Neuronal stem cell (in vitro differentiated cells): ENCODE measurements at regions not wholly inside any gene's neighbourhood (a gene's known extent, or its start where the extent isn't known, plus 50 kb on each side); places are given as distances from the start of the nearest gene placed in this dataset.

Source experiments
- DNase-seq: peaks from one replicate; pipeline ENCODE4 v3.0.0-alpha.2; 2013; ENCODE audit warnings: low spot score
- H2AFZ ChIP-seq: one replicate; pipeline ENCODE4 v1.6.1; 2013; ENCODE audit warnings: mild to moderate bottlenecking, low read length, inconsistent platforms
- H2AK5ac ChIP-seq: 2 replicates; pipeline ENCODE4 v1.6.1; 2013; ENCODE audit warnings: low read depth, mild to moderate bottlenecking, inconsistent platforms, low read length, moderate library complexity, mixed read lengths
- H2BK120ac ChIP-seq: 2 replicates; pipeline ENCODE4 v1.6.1; 2013; ENCODE audit warnings: low read depth, mild to moderate bottlenecking, inconsistent platforms, low read length, moderate library complexity, mixed read lengths
- H2BK12ac ChIP-seq: one replicate; pipeline ENCODE4 v1.6.1; 2013; ENCODE audit warnings: low read length, inconsistent platforms
- H2BK15ac ChIP-seq: 2 replicates; pipeline ENCODE4 v1.6.1; 2013; ENCODE audit warnings: mild to moderate bottlenecking, low read length, inconsistent platforms, mixed read lengths
- H2BK5ac ChIP-seq: one replicate; pipeline ENCODE4 v1.6.1; 2013; ENCODE audit warnings: inconsistent platforms, mild to moderate bottlenecking, low read length, moderate library complexity
- H3K14ac ChIP-seq: one replicate; pipeline ENCODE4 v1.6.1; 2013; ENCODE audit warnings: low read length, inconsistent platforms
- H3K18ac ChIP-seq: 2 replicates; pipeline ENCODE4 v1.6.1; 2013; ENCODE audit warnings: low read length, inconsistent platforms
- H3K23ac ChIP-seq: 2 replicates; pipeline ENCODE4 v1.6.1; 2013; ENCODE audit warnings: low read depth, mild to moderate bottlenecking, mixed read lengths, low read length, inconsistent platforms; ENCODE audit not compliant: poor library complexity
- H3K27ac ChIP-seq: replicated peaks from 3 replicates; pipeline ENCODE4 v1.5.1; 2013; ENCODE audit warnings: low read length, inconsistent platforms
- H3K27me3 ChIP-seq, 3 experiments: 2 replicates each; pipeline ENCODE4 v1.6.1; 2013; ENCODE audit warnings: low read length in 3 of 3, mild to moderate bottlenecking in 2 of 3, inconsistent platforms in 1 of 3, low read depth in 1 of 3, mixed read lengths in 1 of 3, moderate library complexity in 1 of 3; ENCODE audit not compliant: control insufficient read depth in 3 of 3, insufficient read depth in 3 of 3
- H3K36me3 ChIP-seq, 2 donors: replicated peaks in 1 of 2; 2 replicates each; pipeline ENCODE4 v1.6.1; 2013; ENCODE audit warnings: low read length in 2 of 2; ENCODE audit not compliant: control insufficient read depth in 2 of 2, insufficient read depth in 2 of 2
- H3K4ac ChIP-seq: 2 replicates; pipeline ENCODE4 v1.6.1; 2013; ENCODE audit warnings: inconsistent platforms, mild to moderate bottlenecking, low read length, moderate library complexity
- H3K4me1 ChIP-seq, 2 donors: 1 replicate in 1 of 2; 2 replicates in 1 of 2; pipeline ENCODE4 v1.6.1; 2013; ENCODE audit warnings: low read length in 2 of 2, low read depth in 1 of 2; ENCODE audit not compliant: control insufficient read depth in 2 of 2, insufficient read depth in 1 of 2
- H3K4me2 ChIP-seq: one replicate; pipeline ENCODE4 v1.6.1; 2013; ENCODE audit warnings: mild to moderate bottlenecking, low read length, inconsistent platforms; ENCODE audit not compliant: insufficient read depth, poor library complexity, severe bottlenecking
- H3K4me3 ChIP-seq, 2 donors: 2 replicates each; pipeline ENCODE4 v1.5.1; 2013; ENCODE audit warnings: low read length in 2 of 2, mild to moderate bottlenecking in 2 of 2, inconsistent platforms in 1 of 2, moderate library complexity in 1 of 2
- H3K79me1 ChIP-seq: one replicate; pipeline ENCODE4 v1.6.1; 2013; ENCODE audit warnings: low read depth, mild to moderate bottlenecking, inconsistent platforms, low read length, moderate library complexity
- H3K9ac ChIP-seq: one replicate; pipeline ENCODE4 v1.6.1; 2013; ENCODE audit warnings: mild to moderate bottlenecking, low read depth, low read length, inconsistent platforms; ENCODE audit not compliant: poor library complexity
- H3K9me3 ChIP-seq, 2 donors: replicated peaks in 1 of 2; 2 replicates each; pipeline versions ENCODE3 to v1.6.1; 2013; ENCODE audit warnings: low read length in 2 of 2, mild to moderate bottlenecking in 2 of 2, inconsistent platforms in 1 of 2, low read depth in 1 of 2, mixed read lengths in 1 of 2, moderate library complexity in 1 of 2; ENCODE audit not compliant: control insufficient read depth in 2 of 2, insufficient read depth in 1 of 2
- H4K8ac ChIP-seq: one replicate; pipeline ENCODE4 v1.6.1; 2013; ENCODE audit warnings: low read depth, mild to moderate bottlenecking, inconsistent platforms, low read length, moderate library complexity
- H4K91ac ChIP-seq: one replicate; pipeline ENCODE4 v1.6.1; 2013; ENCODE audit warnings: low read length, low read depth, mild to moderate bottlenecking, inconsistent platforms; ENCODE audit not compliant: poor library complexity
- WGBS, 2 donors: extraction: QIAGEN DNeasy Blood & Tissue Kit; methylation state at CpG; one replicate each; pipeline ENCODE4 v1.1.7; 2013; ENCODE audit warnings: missing lambda C conversion rate in 2 of 2, mixed read lengths in 1 of 2; ENCODE audit not compliant: insufficient read length in 2 of 2, insufficient replicate concordance in 1 of 2; ENCODE audit errors: extremely low coverage in 2 of 2; 5-methylcytosine and 5-hydroxymethylcytosine counted together

- Histone ChIP-seq H3K79me1 (no peaks in the 10 kb centered on the region), H3K4me3 (no peak overlapping the region), H4K91ac (no peak overlapping the region), H3K9me3 (no peaks in the 10 kb centered on the region), H2BK5ac (no peak overlapping the region), H3K27me3 (no peaks in the 10 kb centered on the region), H3K9ac (no peak overlapping the region), H3K4me2 (no peak overlapping the region), H3K36me3 (no peaks in the 10 kb centered on the region), H2AK5ac (no peak overlapping the region), H3K18ac (no peak overlapping the region), H2BK120ac (no peak overlapping the region), H3K4me1 (peaks cover 2% of the 10 kb centered on the region in 2 donors), H3K23ac (no peak overlapping the region), H4K8ac (no peak overlapping the region), H3K14ac (peak overlapping the region; percentile 4), H2BK12ac (no peak overlapping the region), H3K27ac (no peak overlapping the region), H2AFZ (peak overlapping the region; percentile 42), H2BK15ac (no peak overlapping the region), H3K4ac (no peak overlapping the region)
- no CpG with 5 or more reads among the region's 10 CpGs for WGBS, 2 donors
- DNase-seq, result no peak
Observed at GRCh38 chr18:10247742-10248082, 206.7 kb upstream of the APCDD1 start.

DNA sequence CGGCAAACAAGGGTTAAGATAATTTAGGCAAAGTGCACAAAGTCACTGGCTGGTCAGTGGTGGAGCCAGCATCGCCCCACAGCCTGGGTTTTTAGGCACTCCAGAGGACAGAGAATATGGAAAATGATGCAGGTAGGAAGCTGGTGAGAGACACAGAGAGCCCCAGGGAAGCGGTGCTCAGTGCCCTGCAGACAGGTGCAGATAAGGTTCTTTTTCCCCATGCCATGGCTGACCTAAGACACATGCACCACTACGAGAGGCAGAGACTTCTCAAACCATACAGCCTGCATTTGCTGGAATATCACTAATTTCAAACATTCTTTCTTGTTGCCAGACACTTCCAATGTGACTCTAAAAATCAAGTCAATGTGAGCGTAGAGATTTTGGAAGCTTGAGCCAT is 205.7 kb upstream of the APCDD1 start:
- Histone ChIP-seq H3K4ac (no peak overlapping the region), H2BK15ac (no peak overlapping the region), H3K27ac (no peak overlapping the region), H4K8ac (no peak overlapping the region), H4K91ac (no peak overlapping the region), H3K4me2 (no peak overlapping the region), H2BK120ac (no peak overlapping the region), H3K9me3 (no peaks in the 10 kb centered on the region), H2BK12ac (no peak overlapping the region), H3K27me3 (no peaks in the 10 kb centered on the region), H2AK5ac (no peak overlapping the region), H3K23ac (no peak overlapping the region), H3K36me3 (no peaks in the 10 kb centered on the region), H3K79me1 (no peaks in the 10 kb centered on the region), H3K4me3 (no peak overlapping the region), H3K14ac (no peak overlapping the region), H3K9ac (no peak overlapping the region), H2AFZ (no peak overlapping the region), H2BK5ac (no peak overlapping the region), H3K4me1 (no peaks in the 10 kb centered on the region), H3K18ac (no peak overlapping the region)
- WGBS, 2 donors, result no CpG with 5 or more reads among the region's 5 CpGs
- DNase-seq, result no peak

DNA sequence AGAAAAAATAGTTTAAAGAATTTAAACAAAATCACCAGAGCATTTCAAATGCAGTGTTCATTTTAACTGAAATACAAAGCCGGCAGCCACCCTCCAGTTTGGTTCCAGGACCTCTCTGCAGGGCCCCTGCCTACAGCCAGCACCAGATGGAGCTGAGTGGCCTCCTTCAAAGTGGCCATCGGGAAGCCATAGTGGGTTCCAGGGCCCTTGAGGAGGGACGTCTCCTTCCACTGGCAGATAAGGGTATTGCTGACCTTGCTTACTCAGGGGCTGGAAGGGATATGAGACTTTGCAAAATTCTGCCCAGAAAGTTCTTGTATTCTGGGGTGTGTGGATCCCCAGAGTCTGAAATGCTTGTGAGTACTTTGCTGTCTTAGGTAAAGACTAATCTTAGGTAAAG is 205.2 kb upstream of the APCDD1 start:
- Histone ChIP-seq H4K91ac (no peak overlapping the region), H3K18ac (no peak overlapping the region), H3K36me3 (no peaks in the 10 kb centered on the region), H2BK15ac (no peak overlapping the region), H3K4ac (no peak overlapping the region), H4K8ac (no peak overlapping the region), H3K79me1 (no peaks in the 10 kb centered on the region), H3K4me2 (no peak overlapping the region), H3K4me1 (no peaks in the 10 kb centered on the region), H3K23ac (no peak overlapping the region), H2AFZ (no peak overlapping the region), H3K4me3 (no peak overlapping the region), H3K14ac (no peak overlapping the region), H3K27me3 (no peaks in the 10 kb centered on the region), H2AK5ac (no peak overlapping the region), H2BK12ac (no peak overlapping the region), H3K9me3 (no peaks in the 10 kb centered on the region), H2BK5ac (no peak overlapping the region), H2BK120ac (no peak overlapping the region), H3K27ac (no peak overlapping the region), H3K9ac (no peak overlapping the region)
- DNase-seq, result no peak
- no CpG with 5 or more reads among the region's 3 CpGs for WGBS, 2 donors

DNA sequence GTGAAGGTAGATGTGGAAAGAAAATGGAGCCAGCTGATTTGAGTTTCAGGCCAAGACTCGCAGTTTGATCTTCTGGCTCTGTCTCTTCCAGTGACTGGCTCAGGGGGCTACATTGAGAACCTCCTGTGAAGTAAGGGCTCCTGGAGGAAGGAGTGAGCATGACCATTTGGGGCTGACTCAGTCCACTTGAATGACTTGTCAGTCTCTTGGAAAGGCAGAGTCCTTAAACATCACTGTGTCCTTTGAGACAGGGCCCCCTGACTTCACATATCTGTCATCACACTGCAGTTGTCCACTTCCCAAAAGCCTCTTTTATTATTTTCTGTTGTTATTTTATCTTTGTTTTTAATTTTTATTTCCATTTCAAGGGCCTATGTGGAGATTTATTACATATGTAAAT is 204.6 kb upstream of the APCDD1 start:
- Histone ChIP-seq H4K8ac (no peak overlapping the region), H3K27ac (no peak overlapping the region), H3K18ac (no peak overlapping the region), H3K4me1 (no peaks in the 10 kb centered on the region), H3K27me3 (no peaks in the 10 kb centered on the region), H3K23ac (no peak overlapping the region), H4K91ac (no peak overlapping the region), H3K36me3 (no peaks in the 10 kb centered on the region), H2AFZ (no peak overlapping the region), H2BK120ac (no peak overlapping the region), H3K79me1 (no peaks in the 10 kb centered on the region), H3K9ac (no peak overlapping the region), H3K4ac (no peak overlapping the region), H2BK5ac (no peak overlapping the region), H2BK12ac (no peak overlapping the region), H3K4me2 (no peak overlapping the region), H2AK5ac (no peak overlapping the region), H3K9me3 (no peaks in the 10 kb centered on the region), H3K14ac (no peak overlapping the region), H3K4me3 (no peak overlapping the region), H2BK15ac (no peak overlapping the region)
- DNase-seq, result no peak
- WGBS, 2 donors, result no CpG with 5 or more reads among the region's 1 CpG
